ENCODE measurements at regions not wholly inside any gene's neighbourhood (a gene's known extent, or its start where the extent isn't known, plus 50 kb on each side); places are given as distances from the start of the nearest gene placed in this dataset.

DNA sequence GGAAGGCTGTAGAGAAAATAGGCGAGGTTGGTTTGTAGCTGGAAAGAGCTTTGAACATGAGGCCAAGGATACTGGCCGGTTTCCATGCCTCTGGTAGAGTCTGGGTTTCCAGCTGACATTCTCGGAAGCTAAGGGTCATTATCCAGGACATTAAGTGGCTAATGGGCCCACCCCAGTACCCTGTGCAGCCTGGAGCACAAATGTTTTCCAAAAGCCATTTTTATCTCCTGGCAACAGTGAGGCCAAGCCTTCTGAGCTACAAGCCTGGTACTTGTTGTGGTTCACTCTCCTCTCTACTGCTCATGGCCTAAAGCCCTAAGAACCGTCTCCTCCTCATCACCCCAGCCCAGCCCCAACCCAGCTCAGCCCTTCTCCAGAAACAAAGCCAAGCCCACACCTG lies 122.9 kb downstream of the DMRTA2 start:
- TF ChIP-seq, protein P1, sequence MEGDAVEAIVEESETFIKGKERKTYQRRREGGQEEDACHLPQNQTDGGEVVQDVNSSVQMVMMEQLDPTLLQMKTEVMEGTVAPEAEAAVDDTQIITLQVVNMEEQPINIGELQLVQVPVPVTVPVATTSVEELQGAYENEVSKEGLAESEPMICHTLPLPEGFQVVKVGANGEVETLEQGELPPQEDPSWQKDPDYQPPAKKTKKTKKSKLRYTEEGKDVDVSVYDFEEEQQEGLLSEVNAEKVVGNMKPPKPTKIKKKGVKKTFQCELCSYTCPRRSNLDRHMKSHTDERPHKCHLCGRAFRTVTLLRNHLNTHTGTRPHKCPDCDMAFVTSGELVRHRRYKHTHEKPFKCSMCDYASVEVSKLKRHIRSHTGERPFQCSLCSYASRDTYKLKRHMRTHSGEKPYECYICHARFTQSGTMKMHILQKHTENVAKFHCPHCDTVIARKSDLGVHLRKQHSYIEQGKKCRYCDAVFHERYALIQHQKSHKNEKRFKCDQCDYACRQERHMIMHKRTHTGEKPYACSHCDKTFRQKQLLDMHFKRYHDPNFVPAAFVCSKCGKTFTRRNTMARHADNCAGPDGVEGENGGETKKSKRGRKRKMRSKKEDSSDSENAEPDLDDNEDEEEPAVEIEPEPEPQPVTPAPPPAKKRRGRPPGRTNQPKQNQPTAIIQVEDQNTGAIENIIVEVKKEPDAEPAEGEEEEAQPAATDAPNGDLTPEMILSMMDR (IDR thresholded peaks at IDR 0.05), result no peak
- TF ChIP-seq POLR2A (IDR thresholded peaks at IDR 0.05), result no peak
